ENCODE measurements at regions not wholly inside any gene's neighbourhood (a gene's known extent, or its start where the extent isn't known, plus 50 kb on each side); places are given as distances from the start of the nearest gene placed in this dataset.

DNA sequence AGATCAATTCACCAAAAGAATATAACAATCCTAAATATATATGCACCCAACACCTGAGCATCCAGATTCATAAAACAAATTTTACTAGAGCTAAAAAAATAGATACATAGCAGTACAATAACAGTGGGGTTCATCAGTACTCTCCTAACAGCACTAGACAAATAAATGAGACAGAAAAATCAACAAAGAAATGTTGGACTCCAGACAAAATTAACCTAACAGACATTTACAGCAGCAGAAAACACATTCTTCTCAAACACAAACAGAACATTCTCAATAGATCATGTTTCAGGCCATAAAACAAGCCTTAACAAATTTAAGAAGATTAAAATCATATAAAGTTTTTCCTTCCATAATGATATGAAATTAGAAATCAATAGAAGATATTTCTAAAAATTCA is 124.8 kb upstream of the NECTIN3 start:
- no peak for TF ChIP-seq CTCF (IDR thresholded peaks at IDR 0.05)
- no peak for TF ChIP-seq POLR2A (IDR thresholded peaks at IDR 0.05)

Data from uterus (tissue), 2 donors.